ENCODE measurements at regions not wholly inside any gene's neighbourhood (a gene's known extent, or its start where the extent isn't known, plus 50 kb on each side); places are given as distances from the start of the nearest gene placed in this dataset.

GRCh38 chr6:11379805-11380204, 147.3 kb upstream of the NEDD9 start:
- H3K27ac Mint-ChIP-seq: no peak overlapping the region
- H3K4me1 Mint-ChIP-seq: peaks cover 9% of the 10 kb centered on the region; the same call in 1 of the 2 replicates
- no peaks in the 10 kb centered on the region for H3K27me3 Mint-ChIP-seq (ENCODE audit: low read depth)
- peaks cover 29% of the 10 kb centered on the region for H3K9me3 Mint-ChIP-seq
- TF ChIP-seq TP53 (CRISPR knock-in tag; IDR thresholded peaks at IDR 0.05): no peak
- TF ChIP-seq, protein P1, sequence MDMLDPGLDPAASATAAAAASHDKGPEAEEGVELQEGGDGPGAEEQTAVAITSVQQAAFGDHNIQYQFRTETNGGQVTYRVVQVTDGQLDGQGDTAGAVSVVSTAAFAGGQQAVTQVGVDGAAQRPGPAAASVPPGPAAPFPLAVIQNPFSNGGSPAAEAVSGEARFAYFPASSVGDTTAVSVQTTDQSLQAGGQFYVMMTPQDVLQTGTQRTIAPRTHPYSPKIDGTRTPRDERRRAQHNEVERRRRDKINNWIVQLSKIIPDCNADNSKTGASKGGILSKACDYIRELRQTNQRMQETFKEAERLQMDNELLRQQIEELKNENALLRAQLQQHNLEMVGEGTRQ (CRISPR knock-in tag; IDR thresholded peaks at IDR 0.05): no peak
- peaks cover 15% of the 10 kb centered on the region for H3K36me3 Mint-ChIP-seq
- no peak overlapping the region for H3K4me3 Mint-ChIP-seq
- DNase-seq (ENCODE audit: low spot score) (no peak), ATAC-seq (no peak)
- POLR2A ChIA-PET: no interaction called here
- CTCF ChIA-PET: interaction anchor here (0.5 kb wide), 1 partner anchor 17 kb away, joined by 4 read pairs; no protein-coding TSS in a partner anchor

DNA sequence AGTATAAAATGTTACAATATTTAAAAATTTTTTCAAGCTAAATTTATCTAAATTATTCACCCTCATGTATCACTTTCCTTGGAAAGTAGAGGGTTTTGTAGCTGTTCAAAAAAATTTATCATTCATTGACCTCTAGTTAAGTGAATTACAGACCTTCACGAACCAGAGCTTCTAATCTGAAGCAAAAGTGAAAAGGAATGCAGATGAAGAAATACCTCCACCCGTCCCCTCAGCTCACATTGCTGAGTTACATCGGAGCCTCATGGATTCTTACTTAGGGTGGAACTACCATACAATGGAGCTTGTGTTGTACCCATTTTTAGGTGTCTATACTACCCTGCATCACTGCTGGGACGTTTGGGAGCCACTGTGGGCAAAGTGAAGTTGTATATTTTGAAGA, 146.2 kb upstream of the NEDD9 start:
- CTCF ChIA-PET: no interaction called here
- H3K4me1 Mint-ChIP-seq: no peaks in the 10 kb centered on the region
- POLR2A ChIA-PET: no interaction called here
- H3K27me3 Mint-ChIP-seq (ENCODE audit: low read depth): no peaks in the 10 kb centered on the region
- H3K4me3 Mint-ChIP-seq: no peak overlapping the region
- DNase-seq (ENCODE audit: low spot score) (no peak), ATAC-seq (no peak)
- peaks cover 15% of the 10 kb centered on the region for H3K36me3 Mint-ChIP-seq
- H3K27ac Mint-ChIP-seq: no peak overlapping the region
- H3K9me3 Mint-ChIP-seq: peaks cover 29% of the 10 kb centered on the region
- TF ChIP-seq ZNF121 (CRISPR knock-in tag; IDR thresholded peaks at IDR 0.05) (no peak), KAT7 (CRISPR knock-in tag; IDR thresholded peaks at IDR 0.05; ENCODE audit: borderline replicate concordance) (no peak), HMGXB4 (CRISPR knock-in tag; IDR thresholded peaks at IDR 0.05) (no peak), ZNF232 (CRISPR knock-in tag; IDR thresholded peaks at IDR 0.05) (no peak), TCF7 (CRISPR knock-in tag; IDR thresholded peaks at IDR 0.05; ENCODE audit: low read depth) (no peak), ZNF416 (CRISPR knock-in tag; IDR thresholded peaks at IDR 0.05) (no peak), JUN (CRISPR knock-in tag; IDR thresholded peaks at IDR 0.05) (no peak), CREB1 (CRISPR knock-in tag; IDR thresholded peaks at IDR 0.05) (no peak), SOX15 (CRISPR knock-in tag; IDR thresholded peaks at IDR 0.05) (no peak), NFATC4 (CRISPR knock-in tag; IDR thresholded peaks at IDR 0.05) (no peak), ZBTB43 (CRISPR knock-in tag; IDR thresholded peaks at IDR 0.05) (no peak), NR1H2 (CRISPR knock-in tag; IDR thresholded peaks at IDR 0.05) (no peak), ERG (CRISPR knock-in tag; IDR thresholded peaks at IDR 0.05) (no peak), OVOL2 (CRISPR knock-in tag; IDR thresholded peaks at IDR 0.05; ENCODE audit: borderline replicate concordance) (no peak), ELF4 (CRISPR knock-in tag; IDR thresholded peaks at IDR 0.05; ENCODE audit: low read depth) (no peak), TEAD4 (CRISPR knock-in tag; IDR thresholded peaks at IDR 0.05) (no peak), ETV6 (CRISPR knock-in tag; IDR thresholded peaks at IDR 0.05) (no peak)
- TF ChIP-seq, protein P2, sequence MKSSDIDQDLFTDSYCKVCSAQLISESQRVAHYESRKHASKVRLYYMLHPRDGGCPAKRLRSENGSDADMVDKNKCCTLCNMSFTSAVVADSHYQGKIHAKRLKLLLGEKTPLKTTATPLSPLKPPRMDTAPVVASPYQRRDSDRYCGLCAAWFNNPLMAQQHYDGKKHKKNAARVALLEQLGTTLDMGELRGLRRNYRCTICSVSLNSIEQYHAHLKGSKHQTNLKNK (CRISPR knock-in tag; IDR thresholded peaks at IDR 0.05): no peak
- TF ChIP-seq, protein P3, sequence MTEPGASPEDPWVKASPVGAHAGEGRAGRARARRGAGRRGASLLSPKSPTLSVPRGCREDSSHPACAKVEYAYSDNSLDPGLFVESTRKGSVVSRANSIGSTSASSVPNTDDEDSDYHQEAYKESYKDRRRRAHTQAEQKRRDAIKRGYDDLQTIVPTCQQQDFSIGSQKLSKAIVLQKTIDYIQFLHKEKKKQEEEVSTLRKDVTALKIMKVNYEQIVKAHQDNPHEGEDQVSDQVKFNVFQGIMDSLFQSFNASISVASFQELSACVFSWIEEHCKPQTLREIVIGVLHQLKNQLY (CRISPR knock-in tag; IDR thresholded peaks at IDR 0.05): no peak

Measured in WTC11 (cell line).